GM18499 (cell line): ENCODE measurements at regions not wholly inside any gene's neighbourhood (a gene's known extent, or its start where the extent isn't known, plus 50 kb on each side); places are given as distances from the start of the nearest gene placed in this dataset.
"Not testable (repeated sequence)": the region's sequence is repeated elsewhere in the genome, so short reads cannot be mapped to it uniquely, and the experiment has no call there.

Experiments
- ATAC-seq: cut with Tn5 transposase; IDR thresholded peaks from one replicate; pipeline ENCODE4 v1.9.1; 2021; ENCODE audit warnings: moderate number of reproducible peaks; ENCODE audit not compliant: insufficient read depth, unreplicated experiment

- ATAC-seq: no peak
These were observed 377.5 kb upstream of the IRAK1BP1 start for GRCh38 chr6:78489874-78490273.

DNA sequence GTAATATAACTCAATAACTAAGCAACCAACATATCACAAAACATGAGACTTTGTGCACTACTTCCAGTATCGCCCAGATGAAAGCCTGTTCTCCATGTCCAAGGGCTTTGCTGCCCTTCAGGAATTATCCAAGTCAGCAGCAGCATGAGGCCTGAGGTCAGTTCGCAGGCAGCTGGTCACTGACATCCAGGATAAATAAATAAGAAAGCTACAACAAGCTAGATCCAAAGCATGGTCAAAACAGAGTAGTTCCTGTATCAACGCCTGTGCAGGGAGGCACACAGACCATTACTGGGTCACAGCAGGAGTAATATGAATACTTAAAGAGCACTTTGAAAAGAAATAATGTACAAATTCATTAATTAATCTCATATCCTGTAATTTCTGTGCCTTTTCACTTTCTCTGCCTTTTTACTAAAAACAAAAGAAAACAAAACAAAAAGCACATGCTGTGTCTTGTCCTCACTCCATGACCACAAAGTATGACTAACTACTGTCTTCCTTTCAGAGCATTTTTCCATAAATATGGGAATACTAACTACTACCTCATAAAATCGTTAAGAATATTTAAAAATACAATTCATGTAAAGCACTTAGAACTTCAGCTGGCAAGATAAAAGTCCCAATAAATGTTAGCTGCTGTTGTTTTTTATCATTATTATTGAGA, 374.9 kb upstream of the IRAK1BP1 start:
- no peak for ATAC-seq

DNA sequence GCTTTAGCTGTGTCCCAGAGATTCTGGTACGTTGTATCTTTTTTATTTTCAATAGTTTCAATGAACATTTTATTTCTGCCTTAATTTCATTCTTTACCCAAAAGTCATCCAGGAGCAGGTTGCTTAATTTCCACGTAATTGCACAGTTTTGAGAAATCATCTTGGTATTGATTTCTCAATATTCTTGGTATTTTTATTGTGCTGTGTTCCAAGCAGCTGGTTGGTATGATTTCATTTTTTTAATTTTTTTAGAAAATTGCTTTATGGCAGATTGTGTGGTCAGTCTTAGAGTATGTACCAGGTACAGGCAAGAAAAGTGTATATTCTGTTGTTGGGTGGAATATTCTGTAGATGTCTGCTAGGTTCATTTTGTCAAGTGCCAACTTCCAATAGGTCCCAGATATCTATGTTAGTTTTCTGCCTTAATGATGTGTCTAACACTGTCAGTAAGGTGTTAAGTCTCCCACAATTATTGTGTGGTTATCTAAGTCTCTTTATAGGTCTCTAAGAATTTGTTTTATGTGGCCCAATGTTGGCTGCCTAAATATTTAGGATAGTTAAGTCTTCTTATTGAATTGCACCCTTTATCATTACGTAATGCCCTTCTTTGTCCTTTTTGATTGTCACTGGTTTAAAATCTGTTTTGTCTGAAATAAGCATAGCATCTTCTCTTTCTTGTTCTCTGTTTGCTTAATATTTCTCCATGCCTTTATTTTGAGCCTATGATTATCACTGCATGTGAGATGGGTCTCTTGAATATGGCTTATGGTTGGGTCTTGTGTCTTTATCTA, 366.9 kb upstream of the IRAK1BP1 start:
- no peak for ATAC-seq

GRCh38 chr6:78502386-78502887, 364.9 kb upstream of the IRAK1BP1 start:
- ATAC-seq: no peak

GRCh38 chr6:78505178-78505577, 362.2 kb upstream of the IRAK1BP1 start:
- no peak for ATAC-seq

- no peak for ATAC-seq
These were observed 356.3 kb upstream of the IRAK1BP1 start for GRCh38 chr6:78511009-78511408.

GRCh38 chr6:78513856-78514255, 353.5 kb upstream of the IRAK1BP1 start:
- no peak for ATAC-seq

DNA sequence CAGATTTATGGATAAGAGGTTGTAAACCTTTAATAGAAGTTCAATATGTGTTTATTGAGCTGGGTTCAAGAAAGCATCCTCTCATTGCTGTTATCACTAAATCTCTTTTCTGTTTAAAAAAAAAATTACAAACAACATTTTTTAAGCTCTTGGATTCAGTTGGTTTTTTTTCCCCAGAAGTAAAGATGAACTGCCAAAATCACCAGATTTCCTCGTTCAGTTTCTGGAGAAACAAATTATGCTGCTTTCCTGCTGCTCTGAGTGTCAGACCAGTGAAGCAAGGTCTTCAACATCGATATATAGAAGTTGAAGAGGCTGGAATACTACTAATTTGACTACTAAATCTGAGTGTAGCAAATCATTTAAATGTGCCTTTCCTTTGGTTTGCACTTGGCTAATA, 352.1 kb upstream of the IRAK1BP1 start:
- no peak for ATAC-seq

DNA sequence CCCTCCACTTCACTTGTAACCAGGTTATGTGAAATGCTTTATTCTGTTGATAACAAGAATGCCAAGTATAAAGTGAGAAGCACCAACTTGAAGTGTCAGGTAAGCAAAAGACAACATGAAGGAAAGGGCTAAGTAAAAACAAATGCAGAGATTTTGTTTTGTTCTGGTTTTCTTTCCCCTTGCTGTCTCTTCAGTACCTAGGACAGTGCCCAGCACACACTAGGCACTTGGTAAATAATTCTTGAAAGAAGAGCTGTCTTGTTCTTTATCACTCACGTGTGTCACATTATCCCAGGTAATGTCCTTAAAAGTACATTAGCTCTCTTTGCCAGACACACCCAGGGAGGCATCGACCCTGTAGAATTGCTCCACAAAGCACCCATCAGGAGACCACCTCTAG, 350.0 kb upstream of the IRAK1BP1 start:
- ATAC-seq: no peak

DNA sequence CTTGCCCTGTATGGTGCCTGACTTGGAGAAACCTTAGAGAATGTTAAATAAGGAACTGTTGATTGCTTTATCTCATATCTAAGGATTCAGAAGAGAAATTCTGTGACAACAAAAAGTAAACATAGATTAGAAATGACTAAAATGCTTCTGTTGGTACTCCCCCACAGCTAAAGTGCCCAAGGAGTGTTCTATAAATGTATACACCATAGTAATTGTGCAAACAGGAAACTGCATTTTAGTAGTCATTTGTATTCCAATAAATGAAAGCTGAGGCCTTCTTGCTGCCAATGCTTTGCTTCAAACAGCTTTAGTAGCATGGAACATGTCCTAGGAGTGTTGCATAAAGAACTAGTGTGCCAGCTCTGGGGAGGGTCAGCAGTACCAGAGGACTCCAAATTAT, 343.7 kb upstream of the IRAK1BP1 start:
- ATAC-seq: no peak

GRCh38 chr6:78525976-78526375, 341.4 kb upstream of the IRAK1BP1 start:
- no peak for ATAC-seq

GRCh38 chr6:78526432-78526831, 340.9 kb upstream of the IRAK1BP1 start:
- ATAC-seq: no peak

DNA sequence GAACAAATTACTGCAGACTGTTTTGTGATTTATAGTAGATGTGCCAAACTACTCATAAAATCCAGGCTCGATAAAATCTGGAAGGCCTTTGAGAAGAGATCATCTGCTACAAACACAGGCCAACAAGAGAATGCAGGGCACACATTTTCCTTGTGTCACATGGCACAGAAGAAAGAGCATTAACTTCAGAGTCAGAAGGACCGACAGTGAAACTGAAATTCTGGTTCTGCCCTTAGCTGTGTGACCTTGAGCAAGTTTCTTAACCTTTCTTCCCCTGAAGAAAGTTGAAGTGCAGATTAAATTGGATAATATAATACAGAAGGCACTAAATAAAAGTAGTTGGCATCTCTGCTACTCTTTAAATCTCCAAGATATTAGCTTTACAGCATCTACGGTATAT, 338.4 kb upstream of the IRAK1BP1 start:
- no peak for ATAC-seq

GRCh38 chr6:78530208-78530607, 337.1 kb upstream of the IRAK1BP1 start:
- ATAC-seq: no peak

- no peak for ATAC-seq
These were observed 333.9 kb upstream of the IRAK1BP1 start for GRCh38 chr6:78533426-78533825.

DNA sequence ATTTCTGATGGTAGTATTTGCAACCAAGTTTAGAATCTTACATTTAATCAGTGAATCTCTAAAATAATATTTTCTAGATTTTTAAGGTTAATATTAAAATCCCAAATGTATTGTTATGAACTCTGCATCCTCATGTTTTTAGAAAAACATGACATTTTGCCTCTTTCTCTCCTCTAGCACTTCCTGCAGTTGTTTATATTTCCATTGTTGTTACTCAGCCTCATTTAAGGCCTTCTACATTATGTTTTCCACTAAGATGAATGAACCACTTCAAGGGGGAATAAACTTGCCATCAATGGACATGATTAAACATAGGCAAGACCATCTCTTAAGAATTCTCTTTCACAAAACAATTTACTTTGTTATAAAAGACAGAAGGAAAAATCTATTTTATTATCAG, 333.5 kb upstream of the IRAK1BP1 start:
- no peak for ATAC-seq

DNA sequence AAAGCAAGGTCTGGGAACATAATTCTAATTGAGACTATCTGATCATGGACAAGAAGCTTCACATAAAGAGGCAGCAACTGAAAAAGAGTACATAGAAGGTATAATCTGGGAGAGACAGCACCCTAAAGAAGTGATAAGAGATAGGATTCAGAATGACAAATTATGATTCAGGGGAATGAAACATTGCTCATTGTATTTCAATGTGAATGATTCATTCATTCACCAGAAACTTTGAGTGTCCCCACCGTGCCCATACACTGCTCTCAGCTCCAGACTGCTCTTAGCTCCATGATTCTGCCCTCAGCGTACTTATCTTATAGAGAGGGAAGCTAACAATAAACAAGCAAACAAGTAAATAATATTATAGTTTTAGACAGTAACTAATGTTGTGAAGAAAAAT, 329.3 kb upstream of the IRAK1BP1 start:
- ATAC-seq: no peak

- not testable (repeated sequence) for ATAC-seq
These were observed 319.7 kb upstream of the IRAK1BP1 start for GRCh38 chr6:78547636-78548035.

DNA sequence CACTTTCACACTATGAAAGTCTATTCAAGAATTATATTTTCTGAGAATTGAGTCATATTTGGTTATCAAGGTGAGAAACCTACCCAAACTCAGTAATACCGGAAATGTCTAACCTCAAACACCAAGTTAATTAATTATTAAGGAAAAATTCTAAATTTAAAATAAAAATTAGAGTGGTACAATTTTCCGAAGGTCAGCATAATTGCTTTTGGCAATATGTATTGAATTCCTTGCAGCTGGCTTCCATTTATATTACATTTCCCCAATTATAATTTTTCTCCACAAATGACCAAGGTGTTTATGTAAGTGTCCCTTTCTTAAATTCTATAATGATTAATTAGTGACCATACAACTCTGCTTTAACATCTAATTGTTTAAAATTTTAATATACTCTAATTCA, 316.0 kb upstream of the IRAK1BP1 start:
- no peak for ATAC-seq

- no peak for ATAC-seq
These were observed 314.9 kb upstream of the IRAK1BP1 start for GRCh38 chr6:78552435-78552834.

DNA sequence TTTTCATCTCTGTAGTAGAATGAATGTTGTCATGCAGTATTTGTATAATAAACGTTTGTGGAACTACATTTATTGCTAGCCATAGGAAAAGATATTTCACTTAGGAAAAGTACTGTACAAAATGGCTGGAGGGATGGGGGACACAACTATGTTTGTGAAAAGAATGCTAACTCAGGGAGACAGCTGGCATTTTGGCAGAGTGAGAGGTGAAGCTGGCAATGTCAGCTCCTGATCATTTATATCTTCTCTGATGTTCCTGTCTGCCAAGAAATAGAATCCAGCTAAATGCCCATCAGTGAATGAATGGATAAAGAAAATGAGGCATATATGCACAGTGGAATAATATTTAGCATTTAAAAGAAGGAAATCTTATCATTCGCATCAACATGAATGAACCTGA, 313.0 kb upstream of the IRAK1BP1 start:
- no peak for ATAC-seq

GRCh38 chr6:78559056-78559455, 308.3 kb upstream of the IRAK1BP1 start:
- no peak for ATAC-seq
